ENCODE measurements at regions not wholly inside any gene's neighbourhood (a gene's known extent, or its start where the extent isn't known, plus 50 kb on each side); places are given as distances from the start of the nearest gene placed in this dataset.
"Not testable (repeated sequence)": the region's sequence is repeated elsewhere in the genome, so short reads cannot be mapped to it uniquely, and the experiment has no call there.

- intact Hi-C loops (cut with micrococcal nuclease), result no loop called here
- no peak for TF ChIP-seq CTCF (IDR thresholded peaks at IDR 0.05; ENCODE audit: unreplicated experiment)
- BruUV-seq (replicated peaks), result no TSS peak
- H3K4me3 Mint-ChIP-seq (ENCODE audit: unreplicated experiment), result no peak overlapping the region
- no peak for DNase-seq (ENCODE audit: unreplicated experiment)
- H3K36me3 Mint-ChIP-seq (ENCODE audit: insufficient read depth, unreplicated experiment), result no peaks in the 10 kb centered on the region
- no peak overlapping the region for H3K27ac Mint-ChIP-seq (ENCODE audit: low read depth, unreplicated experiment)
- H3K9me3 Mint-ChIP-seq (ENCODE audit: unreplicated experiment), result no peaks in the 10 kb centered on the region
- POLR2A ChIA-PET, result no interaction called here
- CTCF ChIA-PET, result no interaction called here
- H3K27me3 Mint-ChIP-seq (ENCODE audit: insufficient read depth, unreplicated experiment), result no peaks in the 10 kb centered on the region
- no peaks in the 10 kb centered on the region for H3K4me1 Mint-ChIP-seq (ENCODE audit: insufficient read depth, unreplicated experiment)
Observed at GRCh38 chr15:24146251-24146650, 459.1 kb upstream of the NDN start.

GRCh38 chr15:24150542-24150941, 463.4 kb upstream of the NDN start:
- TF ChIP-seq CTCF (IDR thresholded peaks at IDR 0.05; ENCODE audit: unreplicated experiment), result no peak
- CTCF ChIA-PET, result no interaction called here
- BruUV-seq (replicated peaks), result no TSS peak
- no peak for DNase-seq (ENCODE audit: unreplicated experiment)
- intact Hi-C loops (cut with micrococcal nuclease), result no loop called here
- Mint-ChIP-seq H3K4me3 (ENCODE audit: unreplicated experiment) (no peak overlapping the region), H3K4me1 (ENCODE audit: insufficient read depth, unreplicated experiment) (no peaks in the 10 kb centered on the region), H3K27ac (ENCODE audit: low read depth, unreplicated experiment) (no peak overlapping the region), H3K9me3 (ENCODE audit: unreplicated experiment) (peaks cover 8% of the 10 kb centered on the region), H3K36me3 (ENCODE audit: insufficient read depth, unreplicated experiment) (no peaks in the 10 kb centered on the region), H3K27me3 (ENCODE audit: insufficient read depth, unreplicated experiment) (no peaks in the 10 kb centered on the region)
- POLR2A ChIA-PET, result no interaction called here

GRCh38 chr15:24158306-24158705, 471.2 kb upstream of the NDN start:
- H3K27me3 Mint-ChIP-seq (ENCODE audit: insufficient read depth, unreplicated experiment); DNase-seq (ENCODE audit: unreplicated experiment); H3K27ac Mint-ChIP-seq (ENCODE audit: low read depth, unreplicated experiment); intact Hi-C loops (cut with micrococcal nuclease); POLR2A ChIA-PET; CTCF ChIA-PET; H3K4me3 Mint-ChIP-seq (ENCODE audit: unreplicated experiment); H3K36me3 Mint-ChIP-seq (ENCODE audit: insufficient read depth, unreplicated experiment); H3K4me1 Mint-ChIP-seq (ENCODE audit: insufficient read depth, unreplicated experiment); BruUV-seq (replicated peaks): not testable (repeated sequence)
- peaks cover 21% of the 10 kb centered on the region for H3K9me3 Mint-ChIP-seq (ENCODE audit: unreplicated experiment)

GRCh38 chr15:24165512-24165911, 478.4 kb upstream of the NDN start:
- intact Hi-C loops (cut with micrococcal nuclease); POLR2A ChIA-PET; DNase-seq (ENCODE audit: unreplicated experiment); BruUV-seq (replicated peaks); CTCF ChIA-PET; H3K27me3 Mint-ChIP-seq (ENCODE audit: insufficient read depth, unreplicated experiment); H3K4me1 Mint-ChIP-seq (ENCODE audit: insufficient read depth, unreplicated experiment); H3K4me3 Mint-ChIP-seq (ENCODE audit: unreplicated experiment); H3K27ac Mint-ChIP-seq (ENCODE audit: low read depth, unreplicated experiment); H3K36me3 Mint-ChIP-seq (ENCODE audit: insufficient read depth, unreplicated experiment): not testable (repeated sequence)
- H3K9me3 Mint-ChIP-seq (ENCODE audit: unreplicated experiment), result peaks cover 12% of the 10 kb centered on the region

GRCh38 chr15:24202297-24202696, 473.3 kb upstream of the NPAP1 start:
- CTCF ChIA-PET; BruUV-seq (replicated peaks): not testable (repeated sequence)

GRCh38 chr15:24211742-24212476, 463.7 kb upstream of the NPAP1 start:
- POLR2A ChIA-PET, result not testable (repeated sequence)

More at GRCh38 chr15:24202297-24202696, 473.3 kb upstream of the NPAP1 start:
- DNase-seq (ENCODE audit: unreplicated experiment); H3K36me3 Mint-ChIP-seq (ENCODE audit: insufficient read depth, unreplicated experiment); H3K27ac Mint-ChIP-seq (ENCODE audit: low read depth, unreplicated experiment); H3K9me3 Mint-ChIP-seq (ENCODE audit: unreplicated experiment); POLR2A ChIA-PET; H3K4me3 Mint-ChIP-seq (ENCODE audit: unreplicated experiment); H3K4me1 Mint-ChIP-seq (ENCODE audit: insufficient read depth, unreplicated experiment); intact Hi-C loops (cut with micrococcal nuclease); H3K27me3 Mint-ChIP-seq (ENCODE audit: insufficient read depth, unreplicated experiment): not testable (repeated sequence)

More at GRCh38 chr15:24211742-24212476, 463.7 kb upstream of the NPAP1 start:
- intact Hi-C loops (cut with micrococcal nuclease); CTCF ChIA-PET; BruUV-seq (replicated peaks); H3K36me3 Mint-ChIP-seq (ENCODE audit: insufficient read depth, unreplicated experiment); H3K27me3 Mint-ChIP-seq (ENCODE audit: insufficient read depth, unreplicated experiment); DNase-seq (ENCODE audit: unreplicated experiment); H3K4me3 Mint-ChIP-seq (ENCODE audit: unreplicated experiment); H3K27ac Mint-ChIP-seq (ENCODE audit: low read depth, unreplicated experiment); H3K4me1 Mint-ChIP-seq (ENCODE audit: insufficient read depth, unreplicated experiment): not testable (repeated sequence)
- H3K9me3 Mint-ChIP-seq (ENCODE audit: unreplicated experiment), result peaks cover 15% of the 10 kb centered on the region
